A673 (cell line): ENCODE measurements at regions not wholly inside any gene's neighbourhood (a gene's known extent, or its start where the extent isn't known, plus 50 kb on each side); places are given as distances from the start of the nearest gene placed in this dataset.

ENCODE experiments used
- EZH2 ChIP-seq: fragments of 200-600 bp; sonication (generic); IDR thresholded peaks from 2 replicates; pipeline ENCODE4 v1.6.1; 2017; ENCODE audit warnings: borderline replicate concordance, low read depth, mild to moderate bottlenecking, mixed read lengths, antibody characterized with exemption, low read length; ENCODE audit not compliant: poor library complexity, severe bottlenecking
- TF ChIP-seq, protein P1 (sequence below): fragments of 300-800, 200-600 bp; sonication (generic); conservative IDR thresholded peaks from 2 replicates; pipeline ENCODE4 v1.5.1; 2017; ENCODE audit warnings: low read depth, mild to moderate bottlenecking, antibody characterized with exemption, low read length, moderate library complexity, mixed read lengths

DNA sequence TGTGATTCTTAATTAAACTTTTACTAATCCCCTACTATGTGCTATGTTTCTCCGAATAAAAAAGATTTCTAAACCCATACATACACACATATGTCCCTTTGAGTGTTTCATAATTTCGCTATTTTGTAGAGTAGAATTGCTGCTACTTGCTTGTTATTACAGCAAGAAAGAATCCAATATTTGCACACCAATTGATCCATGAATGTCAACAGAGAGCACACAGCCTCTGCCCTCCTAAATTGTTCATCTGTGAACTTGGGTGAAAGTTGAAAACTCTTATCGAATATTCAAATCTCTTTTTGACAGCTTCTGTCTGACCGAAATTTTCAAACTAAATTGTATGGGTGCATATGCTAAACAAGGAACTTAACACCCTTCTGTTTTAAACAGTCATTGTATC, 83.4 kb upstream of the RASEF start:
- TF ChIP-seq, protein P1, sequence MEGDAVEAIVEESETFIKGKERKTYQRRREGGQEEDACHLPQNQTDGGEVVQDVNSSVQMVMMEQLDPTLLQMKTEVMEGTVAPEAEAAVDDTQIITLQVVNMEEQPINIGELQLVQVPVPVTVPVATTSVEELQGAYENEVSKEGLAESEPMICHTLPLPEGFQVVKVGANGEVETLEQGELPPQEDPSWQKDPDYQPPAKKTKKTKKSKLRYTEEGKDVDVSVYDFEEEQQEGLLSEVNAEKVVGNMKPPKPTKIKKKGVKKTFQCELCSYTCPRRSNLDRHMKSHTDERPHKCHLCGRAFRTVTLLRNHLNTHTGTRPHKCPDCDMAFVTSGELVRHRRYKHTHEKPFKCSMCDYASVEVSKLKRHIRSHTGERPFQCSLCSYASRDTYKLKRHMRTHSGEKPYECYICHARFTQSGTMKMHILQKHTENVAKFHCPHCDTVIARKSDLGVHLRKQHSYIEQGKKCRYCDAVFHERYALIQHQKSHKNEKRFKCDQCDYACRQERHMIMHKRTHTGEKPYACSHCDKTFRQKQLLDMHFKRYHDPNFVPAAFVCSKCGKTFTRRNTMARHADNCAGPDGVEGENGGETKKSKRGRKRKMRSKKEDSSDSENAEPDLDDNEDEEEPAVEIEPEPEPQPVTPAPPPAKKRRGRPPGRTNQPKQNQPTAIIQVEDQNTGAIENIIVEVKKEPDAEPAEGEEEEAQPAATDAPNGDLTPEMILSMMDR = no peak
- no peak for TF ChIP-seq EZH2
